ENCODE measurements at regions not wholly inside any gene's neighbourhood (a gene's known extent, or its start where the extent isn't known, plus 50 kb on each side); places are given as distances from the start of the nearest gene placed in this dataset.

DNA sequence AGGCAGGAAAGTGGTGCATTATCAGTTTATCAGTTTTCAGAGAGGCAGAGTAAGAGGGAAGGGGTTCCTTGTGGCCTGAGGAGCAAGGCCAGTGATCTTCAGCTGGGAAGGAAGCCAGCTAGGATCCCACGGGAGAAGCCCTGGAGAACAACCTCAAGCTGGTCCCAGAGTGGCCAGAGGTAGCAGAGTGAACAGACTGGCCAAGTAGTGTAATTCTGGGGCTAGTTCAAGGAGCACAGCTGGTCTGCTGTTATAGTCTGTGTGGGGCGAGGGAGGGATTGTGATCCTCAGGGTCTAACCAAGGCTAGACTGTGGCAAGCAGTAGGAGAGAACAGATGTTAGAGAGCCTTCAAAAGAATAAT, 164.6 kb downstream of the CARTPT start:
- Histone ChIP-seq H3K4me3 (ENCODE audit: control insufficient read depth in 2 of 3, extremely low read depth in 1 of 3, insufficient read depth in 2 of 3, low read depth in 1 of 3, low read length in 3 of 3) (no peak overlapping the region), H2AFZ (ENCODE audit: control insufficient read depth, low read length) (no peak overlapping the region), H3K27me3 (ENCODE audit: control insufficient read depth, extremely low read depth, insufficient read depth, low read length) (no peaks in the 10 kb centered on the region), H3K27ac (ENCODE audit: control insufficient read depth, insufficient read depth, low read length) (no peak overlapping the region), H3K79me2 (ENCODE audit: control insufficient read depth, insufficient read depth, low read length) (no peaks in the 10 kb centered on the region), H4K20me1 (ENCODE audit: control insufficient read depth, extremely low read depth, insufficient read depth, low read length) (no peaks in the 10 kb centered on the region), H3K9me3 (ENCODE audit: control insufficient read depth, low read depth, low read length) (no peaks in the 10 kb centered on the region), H3K9ac (ENCODE audit: control insufficient read depth, extremely low read depth, insufficient read depth, low read length) (no peak overlapping the region), H3K36me3 (ENCODE audit: control insufficient read depth in 2 of 2, extremely low read depth in 1 of 2, insufficient read depth in 2 of 2, low read length in 2 of 2) (no peaks in the 10 kb centered on the region), H3K4me2 (ENCODE audit: control insufficient read depth, extremely low read depth, insufficient read depth, low read depth, low read length) (no peak overlapping the region), H3K9me1 (ENCODE audit: control insufficient read depth, extremely low read depth, insufficient read depth, low read length) (no peaks in the 10 kb centered on the region), H3K4me1 (ENCODE audit: control insufficient read depth, extremely low read depth, insufficient read depth, low read length) (no peaks in the 10 kb centered on the region)
- dilution Hi-C loops (cut with MboI; ENCODE audit: extremely low pct_ligation_motif_present, low sequenced_read_pairs), result no loop called here
- no peak for TF ChIP-seq EZH2 (IDR thresholded peaks at IDR 0.05; ENCODE audit: low read length)
- TF ChIP-seq, protein P1, sequence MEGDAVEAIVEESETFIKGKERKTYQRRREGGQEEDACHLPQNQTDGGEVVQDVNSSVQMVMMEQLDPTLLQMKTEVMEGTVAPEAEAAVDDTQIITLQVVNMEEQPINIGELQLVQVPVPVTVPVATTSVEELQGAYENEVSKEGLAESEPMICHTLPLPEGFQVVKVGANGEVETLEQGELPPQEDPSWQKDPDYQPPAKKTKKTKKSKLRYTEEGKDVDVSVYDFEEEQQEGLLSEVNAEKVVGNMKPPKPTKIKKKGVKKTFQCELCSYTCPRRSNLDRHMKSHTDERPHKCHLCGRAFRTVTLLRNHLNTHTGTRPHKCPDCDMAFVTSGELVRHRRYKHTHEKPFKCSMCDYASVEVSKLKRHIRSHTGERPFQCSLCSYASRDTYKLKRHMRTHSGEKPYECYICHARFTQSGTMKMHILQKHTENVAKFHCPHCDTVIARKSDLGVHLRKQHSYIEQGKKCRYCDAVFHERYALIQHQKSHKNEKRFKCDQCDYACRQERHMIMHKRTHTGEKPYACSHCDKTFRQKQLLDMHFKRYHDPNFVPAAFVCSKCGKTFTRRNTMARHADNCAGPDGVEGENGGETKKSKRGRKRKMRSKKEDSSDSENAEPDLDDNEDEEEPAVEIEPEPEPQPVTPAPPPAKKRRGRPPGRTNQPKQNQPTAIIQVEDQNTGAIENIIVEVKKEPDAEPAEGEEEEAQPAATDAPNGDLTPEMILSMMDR (optimal IDR thresholded peaks at IDR 0.05 in 1 of 3, IDR thresholded peaks at IDR 0.05 in 1 of 3, conservative IDR thresholded peaks at IDR 0.05 in 1 of 3; ENCODE audit: extremely low read depth in 1 of 3, insufficient read depth in 2 of 3, low read length in 3 of 3), result no peak
- FAIRE-seq, result no peak
- DNase-seq (ENCODE audit: low read depth, low spot score), result no peak

DNA sequence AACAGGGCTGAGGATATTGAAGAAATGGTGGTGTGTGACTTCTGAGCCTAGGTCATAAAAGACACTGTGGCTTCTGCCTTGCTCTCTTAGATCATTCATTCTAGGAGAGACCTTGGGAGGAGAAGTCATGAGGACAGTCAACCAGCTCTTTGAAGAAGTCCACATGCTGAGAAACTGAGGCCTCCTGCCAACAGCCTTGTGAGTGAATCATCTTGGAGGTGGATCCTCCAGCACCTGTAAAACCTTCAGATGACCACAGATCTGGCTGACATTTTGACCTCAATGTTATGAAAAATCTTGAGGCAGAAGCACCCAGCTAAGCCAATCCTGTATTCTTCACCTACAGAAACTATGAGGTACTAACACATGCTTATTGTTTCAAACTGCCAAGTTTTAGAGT, 165.9 kb downstream of the CARTPT start:
- FAIRE-seq, result no peak
- Histone ChIP-seq H3K36me3 (ENCODE audit: control insufficient read depth in 2 of 2, extremely low read depth in 1 of 2, insufficient read depth in 2 of 2, low read length in 2 of 2) (no peaks in the 10 kb centered on the region), H3K4me2 (ENCODE audit: control insufficient read depth, extremely low read depth, insufficient read depth, low read depth, low read length) (no peak overlapping the region)

More for the DNA sequence above, 165.9 kb downstream of the CARTPT start:
- no peak overlapping the region for H3K27ac ChIP-seq (ENCODE audit: control insufficient read depth, insufficient read depth, low read length)
- TF ChIP-seq, protein P1 (optimal IDR thresholded peaks at IDR 0.05 in 1 of 3, IDR thresholded peaks at IDR 0.05 in 1 of 3, conservative IDR thresholded peaks at IDR 0.05 in 1 of 3; ENCODE audit: extremely low read depth in 1 of 3, insufficient read depth in 2 of 3, low read length in 3 of 3), result no peak
- no peak for TF ChIP-seq EZH2 (IDR thresholded peaks at IDR 0.05; ENCODE audit: low read length)
- H3K4me1 ChIP-seq (ENCODE audit: control insufficient read depth, extremely low read depth, insufficient read depth, low read length), result no peaks in the 10 kb centered on the region
- dilution Hi-C loops (cut with MboI; ENCODE audit: extremely low pct_ligation_motif_present, low sequenced_read_pairs), result no loop called here
- no peaks in the 10 kb centered on the region for H3K9me3 ChIP-seq (ENCODE audit: control insufficient read depth, low read depth, low read length)
- no peak overlapping the region for H2AFZ ChIP-seq (ENCODE audit: control insufficient read depth, low read length)
- no peaks in the 10 kb centered on the region for H3K27me3 ChIP-seq (ENCODE audit: control insufficient read depth, extremely low read depth, insufficient read depth, low read length)
- H3K79me2 ChIP-seq (ENCODE audit: control insufficient read depth, insufficient read depth, low read length), result no peaks in the 10 kb centered on the region
- no peak overlapping the region for H3K4me3 ChIP-seq (ENCODE audit: control insufficient read depth in 2 of 3, extremely low read depth in 1 of 3, insufficient read depth in 2 of 3, low read depth in 1 of 3, low read length in 3 of 3)
- no peak for DNase-seq (ENCODE audit: low read depth, low spot score)
- H3K9me1 ChIP-seq (ENCODE audit: control insufficient read depth, extremely low read depth, insufficient read depth, low read length), result no peaks in the 10 kb centered on the region
- H3K9ac ChIP-seq (ENCODE audit: control insufficient read depth, extremely low read depth, insufficient read depth, low read length), result no peak overlapping the region
- no peaks in the 10 kb centered on the region for H4K20me1 ChIP-seq (ENCODE audit: control insufficient read depth, extremely low read depth, insufficient read depth, low read length)
